Lung (tissue), 11 donors: ENCODE measurements at regions not wholly inside any gene's neighbourhood (a gene's known extent, or its start where the extent isn't known, plus 50 kb on each side); places are given as distances from the start of the nearest gene placed in this dataset.

Experiments
- ATAC-seq: fragments of 200-7000 bp; cut with Tn5 transposase; one replicate; pipeline ENCODE4 v1.9.1; 2020; ENCODE audit warnings: moderate number of reproducible peaks; ENCODE audit not compliant: insufficient read depth, low FRiP score
- DNase-seq, 3 donors: peaks; one replicate each; pipeline ENCODE4 v3.0.0-alpha.2; 2013 to 2017
- H3K27ac ChIP-seq, 2 donors: one replicate each; pipeline ENCODE4 v1.5.1; 2013; ENCODE audit warnings: mild to moderate bottlenecking in 2 of 2, moderate library complexity in 2 of 2, control low read depth in 1 of 2, inconsistent platforms in 1 of 2, low read depth in 1 of 2, low read length in 1 of 2
- H3K27me3 ChIP-seq, 3 donors: one replicate each; pipeline ENCODE4 v1.5.1; 2013; ENCODE audit warnings: low read length in 2 of 3; ENCODE audit not compliant: control insufficient read depth in 3 of 3, insufficient read depth in 3 of 3
- H3K36me3 ChIP-seq, 4 donors: one replicate each; pipeline ENCODE4 v1.5.1; 2013; ENCODE audit warnings: low read length in 4 of 4, mild to moderate bottlenecking in 1 of 4, moderate library complexity in 1 of 4; ENCODE audit not compliant: control insufficient read depth in 4 of 4, insufficient read depth in 4 of 4
- H3K4me1 ChIP-seq, 5 donors: one replicate each; pipeline ENCODE4 v1.5.1; 2013; ENCODE audit warnings: low read length in 5 of 5, mild to moderate bottlenecking in 2 of 5, moderate library complexity in 1 of 5; ENCODE audit not compliant: control insufficient read depth in 5 of 5, insufficient read depth in 5 of 5
- H3K4me3 ChIP-seq: one replicate; pipeline ENCODE4 v1.5.1; 2013; ENCODE audit warnings: mild to moderate bottlenecking, control low read depth, moderate library complexity
- H3K9ac ChIP-seq, 2 donors: one replicate each; pipeline ENCODE4 v1.5.1; 2013; ENCODE audit warnings: low read length in 2 of 2, control low read depth in 1 of 2; ENCODE audit not compliant: insufficient read depth in 1 of 2
- H3K9me3 ChIP-seq, 4 donors: one replicate each; pipeline ENCODE4 v1.5.1; 2013; ENCODE audit warnings: low read length in 3 of 4, mild to moderate bottlenecking in 1 of 4, moderate library complexity in 1 of 4; ENCODE audit not compliant: control insufficient read depth in 4 of 4, insufficient read depth in 3 of 4
- CTCF ChIP-seq: IDR thresholded peaks from 2 replicates; pipeline ENCODE4 v1.5.1; 2012; ENCODE audit warnings: mild to moderate bottlenecking; ENCODE audit errors: control extremely low read depth, extremely low read depth
- WGBS, 2 donors: extraction: QIAGEN DNeasy Blood & Tissue Kit; methylation state at CpG; one replicate each; pipeline ENCODE4 v1.1.7; 2013; 5-methylcytosine and 5-hydroxymethylcytosine counted together
- donor health status: control.
- donor health status: control.
- donor health status: Bipolar disorder and iron deficiency.
- donor health status: healthy.
- donor health status: DM: yes; HTN: yes; CAD: no.

GRCh38 chr7:156240532-156240931 is 400.0 kb upstream of the RNF32 start:
- DNase-seq: no peak
- Histone ChIP-seq H3K9ac (no peak overlapping the region), H3K36me3 (no peaks in the 10 kb centered on the region), H3K27ac (no peak overlapping the region), H3K4me1 (no peaks in the 10 kb centered on the region), H3K4me3 (no peak overlapping the region), H3K27me3 (no peaks in the 10 kb centered on the region), H3K9me3 (no peaks in the 10 kb centered on the region)
- no peak for TF ChIP-seq CTCF
- ATAC-seq: no peak

GRCh38 chr7:156238366-156239133 is 402.0 kb upstream of the RNF32 start:
- TF ChIP-seq CTCF: no peak
- ATAC-seq: no peak
- Histone ChIP-seq H3K36me3 (no peaks in the 10 kb centered on the region), H3K4me1 (no peaks in the 10 kb centered on the region), H3K9me3 (no peaks in the 10 kb centered on the region), H3K9ac (no peak overlapping the region), H3K27me3 (no peaks in the 10 kb centered on the region), H3K4me3 (no peak overlapping the region), H3K27ac (no peak overlapping the region)
- no peak for DNase-seq
- 90 to 95% methylated on average over 19 of the region's 19 CpGs for WGBS, 2 donors

DNA sequence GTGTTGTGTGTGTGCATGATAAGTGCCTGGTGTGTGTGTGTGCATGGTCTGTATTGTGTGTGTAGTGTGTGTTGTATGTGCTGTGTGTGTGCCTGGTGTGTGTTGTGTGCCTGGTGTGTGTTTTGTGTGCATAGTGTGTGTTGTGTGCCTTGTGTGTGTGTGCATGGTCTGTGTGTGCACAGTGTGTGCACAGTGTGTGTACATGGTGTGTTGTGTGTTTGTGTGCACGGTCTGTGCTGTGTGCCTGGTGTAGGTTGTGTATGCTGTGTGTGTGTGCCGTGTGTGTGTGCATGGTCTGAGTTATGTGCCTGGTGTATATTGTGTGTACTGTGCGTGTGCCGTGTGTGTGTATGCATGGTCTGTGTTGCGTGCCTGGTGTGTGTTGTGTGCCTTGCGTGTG is 403.0 kb upstream of the RNF32 start:
- 93 to 96% methylated on average over 6 of the region's 6 CpGs for WGBS, 2 donors
- Histone ChIP-seq H3K4me1 (no peaks in the 10 kb centered on the region), H3K9ac (no peak overlapping the region), H3K27me3 (no peaks in the 10 kb centered on the region), H3K27ac (no peak overlapping the region), H3K36me3 (no peaks in the 10 kb centered on the region), H3K9me3 (no peaks in the 10 kb centered on the region), H3K4me3 (no peak overlapping the region)
- no peak for TF ChIP-seq CTCF
- ATAC-seq: no peak
- DNase-seq: no peak
